ENCODE measurements at regions not wholly inside any gene's neighbourhood (a gene's known extent, or its start where the extent isn't known, plus 50 kb on each side); places are given as distances from the start of the nearest gene placed in this dataset.

DNA sequence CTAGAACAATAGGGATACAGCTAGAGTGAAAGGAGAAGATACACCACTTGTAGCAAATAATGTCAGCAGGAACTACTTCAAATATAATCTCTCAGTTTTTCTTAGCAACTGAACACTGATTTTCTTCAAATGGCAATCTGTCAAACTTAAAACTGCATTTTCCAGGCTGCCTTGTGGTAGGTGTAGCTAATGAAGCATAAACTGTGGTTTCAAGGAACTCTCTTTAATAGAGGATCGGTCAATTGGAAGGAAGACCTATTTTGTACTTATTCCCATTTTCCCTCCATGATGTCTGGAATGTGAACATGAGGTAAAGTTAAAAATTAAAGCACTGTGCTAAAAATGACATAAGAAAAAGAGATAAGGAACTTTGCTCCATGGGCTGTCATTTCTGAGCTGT lies 1261.9 kb downstream of the PCDH17 start:
- TF ChIP-seq ZNF416 (tag by site-specific recombination; IDR thresholded peaks at IDR 0.05), result no peak
- no peak for TF ChIP-seq ZFP3 (tag by site-specific recombination; IDR thresholded peaks at IDR 0.05; ENCODE audit: low read depth)
- TF ChIP-seq ZNF274 (IDR thresholded peaks at IDR 0.05; ENCODE audit: low read length), result no peak
- no peak for TF ChIP-seq ZNF274 (tag by site-specific recombination; IDR thresholded peaks at IDR 0.05; ENCODE audit: borderline replicate concordance)
- TF ChIP-seq, protein P1, sequence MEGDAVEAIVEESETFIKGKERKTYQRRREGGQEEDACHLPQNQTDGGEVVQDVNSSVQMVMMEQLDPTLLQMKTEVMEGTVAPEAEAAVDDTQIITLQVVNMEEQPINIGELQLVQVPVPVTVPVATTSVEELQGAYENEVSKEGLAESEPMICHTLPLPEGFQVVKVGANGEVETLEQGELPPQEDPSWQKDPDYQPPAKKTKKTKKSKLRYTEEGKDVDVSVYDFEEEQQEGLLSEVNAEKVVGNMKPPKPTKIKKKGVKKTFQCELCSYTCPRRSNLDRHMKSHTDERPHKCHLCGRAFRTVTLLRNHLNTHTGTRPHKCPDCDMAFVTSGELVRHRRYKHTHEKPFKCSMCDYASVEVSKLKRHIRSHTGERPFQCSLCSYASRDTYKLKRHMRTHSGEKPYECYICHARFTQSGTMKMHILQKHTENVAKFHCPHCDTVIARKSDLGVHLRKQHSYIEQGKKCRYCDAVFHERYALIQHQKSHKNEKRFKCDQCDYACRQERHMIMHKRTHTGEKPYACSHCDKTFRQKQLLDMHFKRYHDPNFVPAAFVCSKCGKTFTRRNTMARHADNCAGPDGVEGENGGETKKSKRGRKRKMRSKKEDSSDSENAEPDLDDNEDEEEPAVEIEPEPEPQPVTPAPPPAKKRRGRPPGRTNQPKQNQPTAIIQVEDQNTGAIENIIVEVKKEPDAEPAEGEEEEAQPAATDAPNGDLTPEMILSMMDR (tag by site-specific recombination; IDR thresholded peaks at IDR 0.05), result no peak
- no peak for TF ChIP-seq MZF1 (tag by site-specific recombination; IDR thresholded peaks at IDR 0.05; ENCODE audit: borderline replicate concordance)
- TF ChIP-seq ZNF558 (tag by site-specific recombination; IDR thresholded peaks at IDR 0.05), result no peak
- TF ChIP-seq ZNF664 (tag by site-specific recombination; IDR thresholded peaks at IDR 0.05), result no peak
- TF ChIP-seq ZNF629 (tag by site-specific recombination; IDR thresholded peaks at IDR 0.05), result no peak
- no peak for TF ChIP-seq GLI4 (tag by site-specific recombination; IDR thresholded peaks at IDR 0.05)
- no peak for TF ChIP-seq ZNF24 (tag by site-specific recombination; IDR thresholded peaks at IDR 0.05)

Measured in HEK293 (cell line).